ENCODE measurements at regions not wholly inside any gene's neighbourhood (a gene's known extent, or its start where the extent isn't known, plus 50 kb on each side); places are given as distances from the start of the nearest gene placed in this dataset.
A peak's percentile ranks its signal among the peaks of the same experiment; 100 is the strongest.

GRCh38 chr13:80664950-80665349, 324.0 kb upstream of the SPRY2 start:
- no peaks in the 10 kb centered on the region for H3K36me3 ChIP-seq (ENCODE audit: control insufficient read depth in 2 of 3, insufficient read depth in 3 of 3, low read length in 3 of 3)

GRCh38 chr13:80663788-80664187, 322.9 kb upstream of the SPRY2 start:
- Histone ChIP-seq H3K9ac (ENCODE audit: low read length in 3 of 3) (no peak overlapping the region), H3K4me1 (ENCODE audit: control insufficient read depth in 2 of 3, insufficient read depth in 2 of 3, low read depth in 1 of 3, low read length in 3 of 3) (no peaks in the 10 kb centered on the region), H3K27ac (ENCODE audit: low read depth in 2 of 2, low read length in 2 of 2) (no peak overlapping the region), H3K4me3 (ENCODE audit: low read length in 3 of 3) (no peak overlapping the region), H3K36me3 (ENCODE audit: control insufficient read depth in 2 of 3, insufficient read depth in 3 of 3, low read length in 3 of 3) (no peaks in the 10 kb centered on the region), H3K9me3 (ENCODE audit: control insufficient read depth in 2 of 3, insufficient read depth in 1 of 3, low read length in 3 of 3) (no peaks in the 10 kb centered on the region), H3K27me3 (ENCODE audit: control insufficient read depth, insufficient read depth, low read length) (no peaks in the 10 kb centered on the region)
- FAIRE-seq (peak; percentile 70), DNase-seq (no peak)
- TF ChIP-seq, protein P1, sequence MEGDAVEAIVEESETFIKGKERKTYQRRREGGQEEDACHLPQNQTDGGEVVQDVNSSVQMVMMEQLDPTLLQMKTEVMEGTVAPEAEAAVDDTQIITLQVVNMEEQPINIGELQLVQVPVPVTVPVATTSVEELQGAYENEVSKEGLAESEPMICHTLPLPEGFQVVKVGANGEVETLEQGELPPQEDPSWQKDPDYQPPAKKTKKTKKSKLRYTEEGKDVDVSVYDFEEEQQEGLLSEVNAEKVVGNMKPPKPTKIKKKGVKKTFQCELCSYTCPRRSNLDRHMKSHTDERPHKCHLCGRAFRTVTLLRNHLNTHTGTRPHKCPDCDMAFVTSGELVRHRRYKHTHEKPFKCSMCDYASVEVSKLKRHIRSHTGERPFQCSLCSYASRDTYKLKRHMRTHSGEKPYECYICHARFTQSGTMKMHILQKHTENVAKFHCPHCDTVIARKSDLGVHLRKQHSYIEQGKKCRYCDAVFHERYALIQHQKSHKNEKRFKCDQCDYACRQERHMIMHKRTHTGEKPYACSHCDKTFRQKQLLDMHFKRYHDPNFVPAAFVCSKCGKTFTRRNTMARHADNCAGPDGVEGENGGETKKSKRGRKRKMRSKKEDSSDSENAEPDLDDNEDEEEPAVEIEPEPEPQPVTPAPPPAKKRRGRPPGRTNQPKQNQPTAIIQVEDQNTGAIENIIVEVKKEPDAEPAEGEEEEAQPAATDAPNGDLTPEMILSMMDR (IDR thresholded peaks at IDR 0.05; ENCODE audit: borderline replicate concordance, extremely low read depth, insufficient read depth) = no peak
- intact Hi-C loops (cut with DNase I) = no loop called here

More at GRCh38 chr13:80664950-80665349, 324.0 kb upstream of the SPRY2 start:
- no peak overlapping the region for H3K4me3 ChIP-seq (ENCODE audit: low read length in 3 of 3)
- no peaks in the 10 kb centered on the region for H3K27me3 ChIP-seq (ENCODE audit: control insufficient read depth, insufficient read depth, low read length)
- no peak overlapping the region for H3K27ac ChIP-seq (ENCODE audit: low read depth in 2 of 2, low read length in 2 of 2)
- FAIRE-seq = no peak
- no peak for DNase-seq
- H3K9me3 ChIP-seq (ENCODE audit: control insufficient read depth in 2 of 3, insufficient read depth in 1 of 3, low read length in 3 of 3) = no peaks in the 10 kb centered on the region
- TF ChIP-seq, protein P1 (IDR thresholded peaks at IDR 0.05; ENCODE audit: borderline replicate concordance, extremely low read depth, insufficient read depth) = no peak
- no peak overlapping the region for H3K9ac ChIP-seq (ENCODE audit: low read length in 3 of 3)
- no peaks in the 10 kb centered on the region for H3K4me1 ChIP-seq (ENCODE audit: control insufficient read depth in 2 of 3, insufficient read depth in 2 of 3, low read depth in 1 of 3, low read length in 3 of 3)
- intact Hi-C loops (cut with DNase I) = no loop called here

DNA sequence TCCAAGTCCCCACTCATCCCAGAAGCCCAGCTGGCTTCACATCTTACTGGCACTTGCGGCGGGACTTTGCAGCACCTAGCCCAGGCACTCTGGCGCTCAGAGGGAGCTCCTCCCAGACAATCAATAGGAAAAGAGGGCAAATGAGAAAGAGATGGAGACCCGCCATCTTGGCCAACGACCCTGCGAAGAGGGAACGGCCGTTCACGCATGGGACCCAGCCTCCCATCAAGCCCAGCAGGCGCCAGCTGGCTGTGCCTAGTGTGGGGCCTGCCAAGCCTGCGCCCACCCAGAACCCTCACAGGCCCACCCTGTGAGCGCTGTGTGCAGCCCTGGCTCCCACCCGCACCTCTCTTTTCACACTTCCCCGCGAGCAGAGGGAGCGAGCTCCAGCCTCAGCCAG, 317.8 kb upstream of the SPRY2 start:
- H3K4me1 ChIP-seq (ENCODE audit: control insufficient read depth in 2 of 3, insufficient read depth in 2 of 3, low read depth in 1 of 3, low read length in 3 of 3) = no peaks in the 10 kb centered on the region
- no peak for DNase-seq
- no peak overlapping the region for H3K27ac ChIP-seq (ENCODE audit: low read depth in 2 of 2, low read length in 2 of 2)
- TF ChIP-seq, protein P1 (IDR thresholded peaks at IDR 0.05; ENCODE audit: borderline replicate concordance, extremely low read depth, insufficient read depth) = no peak
- H3K36me3 ChIP-seq (ENCODE audit: control insufficient read depth in 2 of 3, insufficient read depth in 3 of 3, low read length in 3 of 3) = no peaks in the 10 kb centered on the region
- no peaks in the 10 kb centered on the region for H3K27me3 ChIP-seq (ENCODE audit: control insufficient read depth, insufficient read depth, low read length)
- intact Hi-C loops (cut with DNase I) = no loop called here
- H3K9ac ChIP-seq (ENCODE audit: low read length in 3 of 3) = no peak overlapping the region
- FAIRE-seq = no peak
- H3K9me3 ChIP-seq (ENCODE audit: control insufficient read depth in 2 of 3, insufficient read depth in 1 of 3, low read length in 3 of 3) = no peaks in the 10 kb centered on the region
- no peak overlapping the region for H3K4me3 ChIP-seq (ENCODE audit: low read length in 3 of 3)

DNA sequence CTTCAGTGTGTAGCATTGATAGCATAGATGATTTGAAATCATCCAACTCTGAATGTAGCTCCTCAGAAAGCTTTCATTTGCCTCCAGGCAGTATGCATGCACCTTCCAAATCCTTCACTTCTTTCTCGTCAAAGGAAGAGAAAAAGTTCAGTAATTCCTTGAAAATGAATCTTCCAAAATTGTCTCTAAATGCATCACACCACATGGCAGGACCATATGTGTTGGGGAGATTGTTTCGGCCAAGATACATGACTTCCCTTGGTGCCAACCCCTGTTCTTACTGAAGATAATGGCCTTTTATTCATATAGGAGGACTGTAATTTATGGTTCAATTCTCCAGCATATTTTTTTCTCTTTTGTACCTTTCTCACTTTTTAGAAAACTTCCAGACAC, 315.6 kb upstream of the SPRY2 start:
- H3K4me3 ChIP-seq (ENCODE audit: low read length in 3 of 3) = no peak overlapping the region
- TF ChIP-seq, protein P1 (IDR thresholded peaks at IDR 0.05; ENCODE audit: borderline replicate concordance, extremely low read depth, insufficient read depth) = no peak
- DNase-seq (no peak), FAIRE-seq (no peak)
- H3K27me3 ChIP-seq (ENCODE audit: control insufficient read depth, insufficient read depth, low read length) = no peaks in the 10 kb centered on the region
- H3K27ac ChIP-seq (ENCODE audit: low read depth in 2 of 2, low read length in 2 of 2) = no peak overlapping the region
- no peak overlapping the region for H3K9ac ChIP-seq (ENCODE audit: low read length in 3 of 3)
- H3K9me3 ChIP-seq (ENCODE audit: control insufficient read depth in 2 of 3, insufficient read depth in 1 of 3, low read length in 3 of 3) = no peaks in the 10 kb centered on the region
- no peaks in the 10 kb centered on the region for H3K4me1 ChIP-seq (ENCODE audit: control insufficient read depth in 2 of 3, insufficient read depth in 2 of 3, low read depth in 1 of 3, low read length in 3 of 3)
- intact Hi-C loops (cut with DNase I) = no loop called here
- no peaks in the 10 kb centered on the region for H3K36me3 ChIP-seq (ENCODE audit: control insufficient read depth in 2 of 3, insufficient read depth in 3 of 3, low read length in 3 of 3)
